ENCODE measurements at regions not wholly inside any gene's neighbourhood (a gene's known extent, or its start where the extent isn't known, plus 50 kb on each side); places are given as distances from the start of the nearest gene placed in this dataset.

- Mint-ChIP-seq H3K4me3 (no peak overlapping the region), H3K9me3 (peaks cover 3% of the 10 kb centered on the region), H3K36me3 (ENCODE audit: low read depth) (no peaks in the 10 kb centered on the region), H3K27ac (no peak overlapping the region), H3K4me1 (no peaks in the 10 kb centered on the region), H3K27me3 (ENCODE audit: insufficient read depth) (peaks cover 3% of the 10 kb centered on the region)
- H3K4me3 ChIP-seq (ENCODE audit: low read length): no peak overlapping the region
- no peaks in the 10 kb centered on the region for H3K27me3 ChIP-seq (ENCODE audit: control insufficient read depth, insufficient read depth, low read length, poor library complexity, severe bottlenecking)
- H3K27ac ChIP-seq (ENCODE audit: low read depth, low read length): no peak overlapping the region
- H3K9ac ChIP-seq (ENCODE audit: extremely low read depth, low read length, poor library complexity, severe bottlenecking): no peak overlapping the region
- no peaks in the 10 kb centered on the region for H3K36me3 ChIP-seq (ENCODE audit: control insufficient read depth, insufficient read depth, low read length)
- H3K9me3 ChIP-seq (ENCODE audit: control insufficient read depth, low read length): no peaks in the 10 kb centered on the region
- no peak for DNase-seq
- 77 to 93% methylated on average over 6 to 9 of the region's 9 CpGs for WGBS, 2 experiments (ENCODE audit: insufficient coverage in 1 of 2, insufficient read length in 1 of 2)
- TF ChIP-seq, protein P1, sequence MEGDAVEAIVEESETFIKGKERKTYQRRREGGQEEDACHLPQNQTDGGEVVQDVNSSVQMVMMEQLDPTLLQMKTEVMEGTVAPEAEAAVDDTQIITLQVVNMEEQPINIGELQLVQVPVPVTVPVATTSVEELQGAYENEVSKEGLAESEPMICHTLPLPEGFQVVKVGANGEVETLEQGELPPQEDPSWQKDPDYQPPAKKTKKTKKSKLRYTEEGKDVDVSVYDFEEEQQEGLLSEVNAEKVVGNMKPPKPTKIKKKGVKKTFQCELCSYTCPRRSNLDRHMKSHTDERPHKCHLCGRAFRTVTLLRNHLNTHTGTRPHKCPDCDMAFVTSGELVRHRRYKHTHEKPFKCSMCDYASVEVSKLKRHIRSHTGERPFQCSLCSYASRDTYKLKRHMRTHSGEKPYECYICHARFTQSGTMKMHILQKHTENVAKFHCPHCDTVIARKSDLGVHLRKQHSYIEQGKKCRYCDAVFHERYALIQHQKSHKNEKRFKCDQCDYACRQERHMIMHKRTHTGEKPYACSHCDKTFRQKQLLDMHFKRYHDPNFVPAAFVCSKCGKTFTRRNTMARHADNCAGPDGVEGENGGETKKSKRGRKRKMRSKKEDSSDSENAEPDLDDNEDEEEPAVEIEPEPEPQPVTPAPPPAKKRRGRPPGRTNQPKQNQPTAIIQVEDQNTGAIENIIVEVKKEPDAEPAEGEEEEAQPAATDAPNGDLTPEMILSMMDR (conservative IDR thresholded peaks at IDR 0.05): no peak
- H3K4me1 ChIP-seq (ENCODE audit: control insufficient read depth, insufficient read depth, low read length): no peaks in the 10 kb centered on the region
These were observed 87.9 kb upstream of the TRIO start for GRCh38 chr5:14054965-14055963.

DNA sequence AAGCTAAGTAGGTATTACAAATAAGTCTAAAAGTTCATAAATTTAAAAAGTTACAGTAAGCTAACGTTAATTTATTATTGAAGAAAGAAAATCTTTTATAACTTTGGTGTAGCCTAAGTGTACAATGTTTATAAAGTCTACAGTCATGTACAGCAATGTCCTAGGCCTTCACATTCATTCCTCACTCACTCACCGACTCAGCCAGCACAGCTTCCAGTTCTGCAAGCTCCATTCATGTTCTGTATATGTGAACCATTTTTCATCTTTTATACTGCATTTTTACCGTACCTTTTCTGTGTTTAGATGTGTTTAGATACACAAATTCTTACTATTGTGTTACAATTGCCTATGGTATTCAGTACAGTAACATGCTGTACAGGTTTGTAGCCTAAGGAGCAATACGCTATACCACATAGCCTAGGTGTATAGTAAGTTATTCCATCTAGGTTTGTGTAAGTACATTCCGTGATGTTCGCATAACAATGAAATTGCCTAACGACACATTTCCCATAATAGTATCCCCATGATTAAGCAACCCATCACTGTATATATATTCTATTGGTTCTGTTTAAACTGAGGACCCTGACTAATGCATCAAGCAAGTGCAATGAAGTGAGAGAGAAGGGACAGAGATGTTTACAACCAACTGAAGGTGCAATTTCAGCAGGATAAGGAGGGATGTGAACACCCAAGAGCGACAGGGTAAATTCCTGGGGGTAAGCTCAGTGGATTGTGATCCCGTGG, 88.9 kb upstream of the TRIO start:
- DNase-seq: no peak
- Histone ChIP-seq H3K9me3 (ENCODE audit: control insufficient read depth, low read length) (no peaks in the 10 kb centered on the region), H3K4me1 (ENCODE audit: control insufficient read depth, insufficient read depth, low read length) (no peaks in the 10 kb centered on the region), H3K27ac (ENCODE audit: low read depth, low read length) (no peak overlapping the region), H3K4me3 (ENCODE audit: low read length) (no peak overlapping the region), H3K36me3 (ENCODE audit: control insufficient read depth, insufficient read depth, low read length) (no peaks in the 10 kb centered on the region), H3K9ac (ENCODE audit: extremely low read depth, low read length, poor library complexity, severe bottlenecking) (no peak overlapping the region), H3K27me3 (ENCODE audit: control insufficient read depth, insufficient read depth, low read length, poor library complexity, severe bottlenecking) (no peaks in the 10 kb centered on the region)
- 89% methylated on average over 1 to 7 of the region's 9 CpGs for WGBS, 2 experiments (ENCODE audit: insufficient coverage in 1 of 2, insufficient read length in 1 of 2)
- H3K27ac Mint-ChIP-seq: no peak overlapping the region
- no peaks in the 10 kb centered on the region for H3K36me3 Mint-ChIP-seq (ENCODE audit: low read depth)
- no peaks in the 10 kb centered on the region for H3K4me1 Mint-ChIP-seq
- TF ChIP-seq, protein P1 (conservative IDR thresholded peaks at IDR 0.05): no peak
- peaks cover 3% of the 10 kb centered on the region for H3K9me3 Mint-ChIP-seq
- no peak overlapping the region for H3K4me3 Mint-ChIP-seq
- H3K27me3 Mint-ChIP-seq (ENCODE audit: insufficient read depth): peaks cover 3% of the 10 kb centered on the region

GRCh38 chr5:14050821-14051220, 92.3 kb upstream of the TRIO start:
- WGBS, 2 experiments (ENCODE audit: insufficient coverage in 1 of 2, insufficient read length in 1 of 2): 95% methylated on average over 3 of the region's 4 CpGs; no CpG with 5 or more reads in 1 of the 2 experiments

More at GRCh38 chr5:14050821-14051220, 92.3 kb upstream of the TRIO start:
- Mint-ChIP-seq H3K9me3 (peaks cover 7% of the 10 kb centered on the region), H3K36me3 (ENCODE audit: low read depth) (no peaks in the 10 kb centered on the region), H3K27ac (no peak overlapping the region), H3K27me3 (ENCODE audit: insufficient read depth) (peaks cover 6% of the 10 kb centered on the region), H3K4me3 (no peak overlapping the region), H3K4me1 (no peaks in the 10 kb centered on the region)
- DNase-seq: no peak
- Histone ChIP-seq H3K27me3 (ENCODE audit: control insufficient read depth, insufficient read depth, low read length, poor library complexity, severe bottlenecking) (no peaks in the 10 kb centered on the region), H3K27ac (ENCODE audit: low read depth, low read length) (no peak overlapping the region), H3K4me3 (ENCODE audit: low read length) (no peak overlapping the region), H3K36me3 (ENCODE audit: control insufficient read depth, insufficient read depth, low read length) (no peaks in the 10 kb centered on the region), H3K4me1 (ENCODE audit: control insufficient read depth, insufficient read depth, low read length) (no peaks in the 10 kb centered on the region), H3K9ac (ENCODE audit: extremely low read depth, low read length, poor library complexity, severe bottlenecking) (no peak overlapping the region), H3K9me3 (ENCODE audit: control insufficient read depth, low read length) (peaks cover 8% of the 10 kb centered on the region)
- TF ChIP-seq, protein P1 (conservative IDR thresholded peaks at IDR 0.05): no peak

All from endodermal cell (in vitro differentiated cells).